GM12878 (cell line): ENCODE measurements at regions not wholly inside any gene's neighbourhood (a gene's known extent, or its start where the extent isn't known, plus 50 kb on each side); places are given as distances from the start of the nearest gene placed in this dataset.

Source experiments
- ATAC-seq: fragments of 200-7000 bp; cut with Tn5 transposase; 3 replicates; pipeline ENCODE4 v1.9.1; 2020; ENCODE audit warnings: mild to moderate bottlenecking, moderate library complexity
- BruUV-seq: library from RNA; stranded (reverse); fragments of 400-500 nt; replicated peaks from 2 replicates; lab custom pipeline; 2021; lab: Mats Ljungman, UMichigan
- CTCF ChIA-PET: fragments of 300-600 bp; sonication (Branson Sonifier 250); formaldehyde crosslinking; extraction: SDS; loops from one replicate; lab custom pipeline; 2021; ENCODE audit warnings: inconsistent platforms; lab: Yijun Ruan, JAX
- POLR2A ChIA-PET: fragments of 350-600 bp; formaldehyde crosslinking; extraction: SDS; loops from one replicate; lab custom pipeline; 2021; ENCODE audit warnings: inconsistent platforms; lab: Charles Lee
- RAD21 ChIA-PET: fragments of 300-600 bp; sonication (Branson Sonifier 250); formaldehyde crosslinking; loops from one replicate; lab custom pipeline; 2023; ENCODE audit warnings: antibody characterized with exemption; ENCODE audit not compliant: unreplicated experiment; lab: Charles Lee
- SMC1A ChIA-PET: fragments of 300-600 bp; sonication (Branson Sonifier 250); formaldehyde crosslinking; loops from one replicate; lab custom pipeline; 2023; ENCODE audit not compliant: unreplicated experiment, uncharacterized antibody; lab: Charles Lee
- DNase-seq: peaks from one replicate; pipeline ENCODE4 v3.0.0-alpha.2; 2011; ENCODE audit warnings: low read depth, low spot score
- FAIRE-seq: peaks from 3 replicates; lab custom pipeline; 2011; peaks lifted over from hg19 to GRCh38; lab: Jason Lieb, UNC
- H2AFZ ChIP-seq: 2 replicates; pipeline ENCODE4 v1.6.0; 2011; ENCODE audit warnings: low read depth, low read length, control low read depth; ENCODE audit not compliant: control insufficient read depth
- H3K27ac ChIP-seq: 2 replicates; pipeline ENCODE4 v1.5.1; 2011; ENCODE audit warnings: control low read depth; ENCODE audit not compliant: control insufficient read depth, insufficient read depth
- H3K27me3 ChIP-seq, 2 experiments: replicated peaks in 1 of 2; 2 replicates each; pipeline versions ENCODE4 v1.6.0 to v1.6.1; 2011; ENCODE audit warnings: low read length in 1 of 2; ENCODE audit not compliant: control insufficient read depth in 2 of 2, insufficient read depth in 2 of 2
- H3K36me3 ChIP-seq, 2 experiments: 2 replicates each; pipeline ENCODE4 v1.5.1; 2011; ENCODE audit warnings: low read length in 1 of 2; ENCODE audit not compliant: control insufficient read depth in 2 of 2, insufficient read depth in 2 of 2
- H3K4me1 ChIP-seq: 2 replicates; pipeline ENCODE4 v1.6.1; 2011; ENCODE audit warnings: mild to moderate bottlenecking, low read length, moderate library complexity, mixed read lengths; ENCODE audit not compliant: control insufficient read depth, insufficient read depth
- H3K4me2 ChIP-seq: 2 replicates; pipeline ENCODE4 v1.6.0; 2011; ENCODE audit warnings: control low read depth; ENCODE audit not compliant: control insufficient read depth, insufficient read depth
- H3K4me3 ChIP-seq: fragments of 200-600 bp; sonication (generic); 2 replicates; pipeline ENCODE4 v1.5.1; 2016
- H3K79me2 ChIP-seq: 2 replicates; pipeline ENCODE4 v1.6.0; 2011; ENCODE audit warnings: low read length; ENCODE audit not compliant: control insufficient read depth, insufficient read depth
- H3K9ac ChIP-seq: 2 replicates; pipeline ENCODE4 v1.8.0; 2011; ENCODE audit warnings: low read length, control low read depth, mixed read lengths; ENCODE audit not compliant: control insufficient read depth, insufficient read depth
- H3K9me3 ChIP-seq: replicated peaks from 3 replicates; pipeline ENCODE4 v1.5.1; 2011; ENCODE audit warnings: mild to moderate bottlenecking, low read length; ENCODE audit not compliant: control insufficient read depth, insufficient read depth
- H4K20me1 ChIP-seq: 2 replicates; pipeline ENCODE4 v1.6.0; 2011; ENCODE audit not compliant: control insufficient read depth, insufficient read depth
- BCL11A ChIP-seq: IDR thresholded peaks from 2 replicates; pipeline ENCODE4 v1.6.1; 2011; ENCODE audit warnings: low read depth, low read length
- ZNF592 ChIP-seq: fragments of 450-650 bp; IDR thresholded peaks from 2 replicates; pipeline ENCODE4 v1.6.1; 2017; ENCODE audit warnings: mild to moderate bottlenecking, moderate library complexity
- WGBS: methylation state at CpG from one replicate; pipeline ENCODE4 v1.1.6; 2016; ENCODE audit warnings: low lambda C conversion rate; ENCODE audit not compliant: insufficient replicate concordance, insufficient coverage; ENCODE audit errors: missing lambda C conversion rate; 5-methylcytosine and 5-hydroxymethylcytosine counted together
- in situ Hi-C: fragments of 300-500 bp; cut with MboI; formaldehyde crosslinking; loops from 9 replicates; pipeline ENCODE4 v1.14.3; 2018; ENCODE audit warnings: mixed read lengths
- intact Hi-C: fragments of 100-400 bp; cut with micrococcal nuclease; formaldehyde crosslinking; loops from one replicate; pipeline ENCODE4 v1.14.2; 2022; ENCODE audit not compliant: unreplicated experiment

DNA sequence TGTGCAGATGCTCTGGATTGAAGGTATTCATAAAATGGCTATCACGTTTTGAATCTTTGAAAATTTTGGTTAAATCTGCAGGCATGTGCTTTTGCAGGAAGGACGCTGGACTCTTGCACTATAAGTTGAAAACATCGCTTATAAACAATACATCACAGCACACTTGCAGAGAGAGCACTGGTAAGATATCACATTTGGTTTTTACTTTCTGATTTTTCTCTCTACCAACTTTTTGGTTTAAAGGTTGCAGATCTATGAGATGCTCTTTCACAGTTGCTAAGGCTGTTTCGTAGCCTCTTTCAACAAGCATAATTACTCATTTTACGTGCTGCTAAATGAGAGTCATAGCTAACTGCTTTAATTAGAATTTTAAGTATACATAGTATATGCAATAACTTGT, 724.4 kb upstream of the ARRDC4 start:
- in situ Hi-C loops (loop anchor here (10.0 kb wide), 3 partner anchors 881 to 1971 kb away; no protein-coding TSS in a partner anchor), intact Hi-C loops (loop anchor here (5.0 to 10.0 kb wide), 4 partner anchors 341 to 909 kb away; no protein-coding TSS in a partner anchor)
- TF ChIP-seq BCL11A = no peak
- no peak for TF ChIP-seq ZNF592
- POLR2A ChIA-PET = no interaction called here
- CTCF ChIA-PET = interaction anchor here (1.4 to 6.9 kb wide), 5 partner anchors 9 to 908 kb away, joined by 4 to 45 read pairs (median 5); no protein-coding TSS in a partner anchor
- Histone ChIP-seq H3K27ac (no peak overlapping the region), H3K9ac (no peak overlapping the region), H3K79me2 (no peaks in the 10 kb centered on the region), H3K4me3 (no peak overlapping the region), H3K4me2 (no peak overlapping the region), H2AFZ (no peak overlapping the region), H3K9me3 (no peaks in the 10 kb centered on the region), H3K27me3 (no peaks in the 10 kb centered on the region), H3K36me3 (no peaks in the 10 kb centered on the region), H4K20me1 (no peaks in the 10 kb centered on the region), H3K4me1 (no peaks in the 10 kb centered on the region)
- FAIRE-seq (no peak), DNase-seq (no peak), ATAC-seq (no peak)
- RAD21 ChIA-PET = interaction anchor here (2.4 to 6.3 kb wide), 2 partner anchors 278 to 908 kb away, joined by 7 to 40 read pairs; no protein-coding TSS in a partner anchor
- no TSS peak for BruUV-seq
- WGBS = 39% methylated on average over 5 of the region's 5 CpGs
- SMC1A ChIA-PET = interaction anchor here (1.0 to 3.8 kb wide), 5 partner anchors 9 to 908 kb away, joined by 3 to 25 read pairs (median 5); no protein-coding TSS in a partner anchor
